ENCODE measurements at regions not wholly inside any gene's neighbourhood (a gene's known extent, or its start where the extent isn't known, plus 50 kb on each side); places are given as distances from the start of the nearest gene placed in this dataset.
"Not testable (repeated sequence)": the region's sequence is repeated elsewhere in the genome, so short reads cannot be mapped to it uniquely, and the experiment has no call there.

- DNase-seq (ENCODE audit: low spot score) = no peak
Observed at GRCh38 chr11:24384240-24384639, 112.6 kb upstream of the LUZP2 start.

- DNase-seq (ENCODE audit: low spot score) = peak; percentile 29
Observed at GRCh38 chr11:24386546-24387397, 110.1 kb upstream of the LUZP2 start.

- no peak for DNase-seq (ENCODE audit: low spot score)
Observed at GRCh38 chr11:24389575-24389974, 107.3 kb upstream of the LUZP2 start.

- DNase-seq (ENCODE audit: low spot score) = no peak
Observed at GRCh38 chr11:24390016-24390415, 106.8 kb upstream of the LUZP2 start.

GRCh38 chr11:24390762-24391161, 106.1 kb upstream of the LUZP2 start:
- DNase-seq (ENCODE audit: low spot score) = no peak

GRCh38 chr11:24391167-24391566, 105.7 kb upstream of the LUZP2 start:
- DNase-seq (ENCODE audit: low spot score) = no peak

GRCh38 chr11:24400059-24400665, 96.7 kb upstream of the LUZP2 start:
- no peak for DNase-seq (ENCODE audit: low spot score)

GRCh38 chr11:24406389-24406788, 90.5 kb upstream of the LUZP2 start:
- DNase-seq (ENCODE audit: low spot score) = no peak

- no peak for DNase-seq (ENCODE audit: low spot score)
Observed at GRCh38 chr11:24406980-24407379, 89.9 kb upstream of the LUZP2 start.

- DNase-seq (ENCODE audit: low spot score) = no peak
Observed at GRCh38 chr11:24407733-24408132, 89.1 kb upstream of the LUZP2 start.

GRCh38 chr11:24408202-24408601, 88.7 kb upstream of the LUZP2 start:
- DNase-seq (ENCODE audit: low spot score) = no peak

GRCh38 chr11:24411791-24412190, 85.1 kb upstream of the LUZP2 start:
- DNase-seq (ENCODE audit: low spot score) = no peak

GRCh38 chr11:24412722-24413121, 84.1 kb upstream of the LUZP2 start:
- no peak for DNase-seq (ENCODE audit: low spot score)

- DNase-seq (ENCODE audit: low spot score) = no peak
Observed at GRCh38 chr11:24413391-24413790, 83.5 kb upstream of the LUZP2 start.

- DNase-seq (ENCODE audit: low spot score) = not testable (repeated sequence)
Observed at GRCh38 chr11:24415955-24416636, 80.8 kb upstream of the LUZP2 start.

- no peak for DNase-seq (ENCODE audit: low spot score)
Observed at GRCh38 chr11:24421766-24422165, 75.1 kb upstream of the LUZP2 start.

- DNase-seq (ENCODE audit: low spot score) = peak; percentile 11
Observed at GRCh38 chr11:24422376-24422775, 74.5 kb upstream of the LUZP2 start.

- DNase-seq (ENCODE audit: low spot score) = no peak
Observed at GRCh38 chr11:24437123-24437522, 59.7 kb upstream of the LUZP2 start.
